ENCODE measurements at regions not wholly inside any gene's neighbourhood (a gene's known extent, or its start where the extent isn't known, plus 50 kb on each side); places are given as distances from the start of the nearest gene placed in this dataset.

DNA sequence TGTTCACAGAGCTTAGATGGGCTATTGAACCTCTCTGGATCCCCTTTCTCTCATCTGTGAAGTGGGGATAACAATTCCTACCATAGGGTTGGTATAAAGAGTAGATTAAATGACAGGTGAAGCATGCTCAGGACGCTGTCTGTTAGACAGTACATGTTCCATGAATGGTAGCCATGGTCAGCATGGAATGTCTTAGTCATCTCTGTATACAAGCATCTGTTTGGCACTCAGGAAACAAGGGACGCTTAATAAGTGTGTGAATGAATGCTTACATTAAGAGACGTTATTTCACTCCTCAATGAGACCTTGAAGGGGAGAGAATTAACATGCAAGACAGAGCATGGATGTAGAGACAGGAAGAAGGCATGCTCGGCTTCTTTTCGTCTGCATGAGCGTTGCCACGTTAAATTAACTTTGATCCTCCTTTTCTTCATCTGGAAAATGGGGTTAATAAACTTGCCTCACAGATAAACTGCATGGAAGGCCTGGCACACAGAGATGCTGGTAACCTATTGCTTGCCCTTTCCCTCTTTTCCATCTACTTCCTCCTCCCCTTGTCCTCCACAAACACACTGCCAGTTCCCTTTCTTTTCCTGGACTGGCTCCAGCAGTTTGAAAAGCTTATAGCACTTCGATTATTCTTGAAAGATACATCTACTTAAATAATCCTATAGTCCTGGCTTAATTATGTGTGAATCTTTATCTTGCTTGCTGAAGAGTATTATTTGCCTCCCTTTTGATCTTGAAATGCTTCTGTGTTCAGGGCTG is 267.2 kb upstream of the MTNR1B start:
- DNase-seq (ENCODE audit: low spot score), result no peak
- TF ChIP-seq, protein P1, sequence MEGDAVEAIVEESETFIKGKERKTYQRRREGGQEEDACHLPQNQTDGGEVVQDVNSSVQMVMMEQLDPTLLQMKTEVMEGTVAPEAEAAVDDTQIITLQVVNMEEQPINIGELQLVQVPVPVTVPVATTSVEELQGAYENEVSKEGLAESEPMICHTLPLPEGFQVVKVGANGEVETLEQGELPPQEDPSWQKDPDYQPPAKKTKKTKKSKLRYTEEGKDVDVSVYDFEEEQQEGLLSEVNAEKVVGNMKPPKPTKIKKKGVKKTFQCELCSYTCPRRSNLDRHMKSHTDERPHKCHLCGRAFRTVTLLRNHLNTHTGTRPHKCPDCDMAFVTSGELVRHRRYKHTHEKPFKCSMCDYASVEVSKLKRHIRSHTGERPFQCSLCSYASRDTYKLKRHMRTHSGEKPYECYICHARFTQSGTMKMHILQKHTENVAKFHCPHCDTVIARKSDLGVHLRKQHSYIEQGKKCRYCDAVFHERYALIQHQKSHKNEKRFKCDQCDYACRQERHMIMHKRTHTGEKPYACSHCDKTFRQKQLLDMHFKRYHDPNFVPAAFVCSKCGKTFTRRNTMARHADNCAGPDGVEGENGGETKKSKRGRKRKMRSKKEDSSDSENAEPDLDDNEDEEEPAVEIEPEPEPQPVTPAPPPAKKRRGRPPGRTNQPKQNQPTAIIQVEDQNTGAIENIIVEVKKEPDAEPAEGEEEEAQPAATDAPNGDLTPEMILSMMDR (IDR thresholded peaks at IDR 0.05; ENCODE audit: extremely low read depth, missing control alignments), result no peak

DNA sequence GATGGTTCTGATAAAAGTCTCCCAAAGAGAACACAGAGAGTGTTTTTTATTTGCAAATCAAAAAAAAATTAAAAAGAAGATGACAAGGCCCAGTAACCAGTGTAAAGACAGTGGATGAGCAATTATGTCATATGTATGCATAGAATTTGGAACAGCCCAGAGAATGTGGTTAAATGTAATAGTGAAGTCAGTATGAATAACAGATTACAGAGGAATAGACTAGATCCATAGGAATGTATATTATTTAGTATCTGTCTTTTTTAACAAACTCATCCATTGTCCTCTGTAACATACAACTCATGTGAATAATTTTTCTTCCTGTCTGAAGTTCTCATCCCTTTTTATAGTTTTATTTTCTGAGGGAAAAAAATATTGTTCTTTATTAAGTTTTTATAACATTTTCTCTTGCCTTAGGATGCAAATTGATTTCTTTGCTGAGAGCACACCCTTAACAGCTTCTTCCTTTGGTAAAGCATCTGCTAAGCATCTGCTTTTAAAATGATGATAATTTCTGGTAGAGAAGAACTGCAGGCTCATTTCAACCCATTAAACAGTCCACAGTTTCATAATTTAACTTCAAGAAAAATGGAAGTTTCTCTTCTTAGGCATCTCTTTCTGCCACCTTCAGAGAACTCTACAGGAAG is 266.5 kb upstream of the MTNR1B start:
- TF ChIP-seq, protein P1 (IDR thresholded peaks at IDR 0.05; ENCODE audit: extremely low read depth, missing control alignments), result no peak
- DNase-seq (ENCODE audit: low spot score), result no peak

DNA sequence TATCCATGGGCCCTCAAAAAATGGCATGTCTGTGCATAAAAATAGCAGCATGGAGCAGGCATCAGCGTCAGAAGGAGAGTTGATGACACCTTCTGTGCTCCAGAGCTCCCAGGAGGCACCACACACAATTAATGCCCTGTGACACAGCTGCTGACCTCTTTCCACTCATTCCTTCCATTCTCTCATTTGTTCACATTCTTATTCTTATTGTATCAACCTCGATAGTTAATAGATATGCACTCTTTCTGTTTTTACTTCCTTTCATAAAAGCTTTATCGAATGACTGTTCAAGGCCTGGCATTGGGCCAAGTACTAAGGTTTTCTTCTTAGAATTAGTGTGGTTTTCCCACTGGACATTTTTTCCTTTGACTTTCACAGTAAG is 266.0 kb upstream of the MTNR1B start:
- no peak for DNase-seq (ENCODE audit: low spot score)
- TF ChIP-seq, protein P1 (IDR thresholded peaks at IDR 0.05; ENCODE audit: extremely low read depth, missing control alignments), result no peak

DNA sequence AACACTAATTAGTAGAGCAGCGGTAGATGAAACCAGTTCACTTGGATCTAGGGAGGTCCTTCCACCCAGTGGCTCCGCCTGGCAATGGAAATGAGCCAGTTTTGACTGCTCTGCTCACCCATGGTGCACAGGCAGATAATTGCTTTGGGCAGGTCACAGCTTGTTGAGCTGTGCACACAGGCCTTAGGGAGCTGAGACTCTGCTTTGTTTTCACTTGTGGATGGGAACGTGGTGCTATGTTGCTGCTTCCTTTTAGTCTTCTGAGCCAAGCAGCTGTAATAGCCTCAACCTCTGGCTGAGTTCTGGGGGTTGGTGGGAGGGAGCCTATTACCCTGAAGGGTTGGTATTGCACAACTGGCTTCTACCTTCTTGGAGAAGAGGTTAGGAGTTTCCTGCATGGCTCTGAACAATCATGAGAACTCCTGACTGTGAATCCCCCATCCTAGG is 262.3 kb upstream of the MTNR1B start:
- TF ChIP-seq, protein P1 (IDR thresholded peaks at IDR 0.05; ENCODE audit: extremely low read depth, missing control alignments), result no peak
- no peak for DNase-seq (ENCODE audit: low spot score)

DNA sequence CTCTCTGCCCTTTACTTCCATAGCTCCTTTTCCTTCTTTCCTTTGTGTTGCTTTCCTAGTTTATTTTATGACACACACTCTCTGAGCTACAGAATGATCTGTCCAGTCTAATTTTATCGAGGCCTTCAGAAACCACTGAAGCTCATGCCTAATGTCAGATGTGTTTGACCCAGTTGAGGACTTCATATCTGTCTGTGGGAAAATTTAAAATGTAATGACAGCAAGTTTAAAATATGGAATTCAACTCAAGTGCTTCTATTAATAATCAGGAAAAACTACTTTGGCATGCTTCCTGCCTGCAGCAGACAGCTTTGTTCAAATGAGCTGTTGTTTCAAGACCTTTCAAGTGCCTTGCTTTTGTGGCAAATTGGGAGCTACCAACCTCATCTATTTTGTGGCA is 261.8 kb upstream of the MTNR1B start:
- TF ChIP-seq, protein P1 (IDR thresholded peaks at IDR 0.05; ENCODE audit: extremely low read depth, missing control alignments), result no peak
- no peak for DNase-seq (ENCODE audit: low spot score)

DNA sequence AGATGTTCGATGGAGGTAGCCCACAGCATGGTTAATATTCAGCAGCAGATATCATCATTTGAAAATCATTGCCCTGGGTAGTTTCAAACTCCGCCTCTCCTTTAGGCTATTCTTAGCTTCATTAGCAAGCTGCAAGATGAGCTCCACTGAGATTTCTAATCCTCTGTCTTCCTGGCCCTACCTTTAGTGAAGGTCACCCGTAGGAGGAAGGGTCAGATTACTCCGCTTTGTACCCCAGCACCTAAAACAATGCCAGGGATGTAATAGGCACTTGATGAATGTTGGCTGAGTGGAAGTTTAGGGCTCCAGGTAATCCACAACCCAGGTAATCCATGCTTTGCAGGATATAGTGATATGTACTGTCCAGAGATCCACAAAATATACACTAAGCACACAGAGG is 260.1 kb upstream of the MTNR1B start:
- TF ChIP-seq, protein P1 (IDR thresholded peaks at IDR 0.05; ENCODE audit: extremely low read depth, missing control alignments), result no peak
- DNase-seq (ENCODE audit: low spot score), result no peak

DNA sequence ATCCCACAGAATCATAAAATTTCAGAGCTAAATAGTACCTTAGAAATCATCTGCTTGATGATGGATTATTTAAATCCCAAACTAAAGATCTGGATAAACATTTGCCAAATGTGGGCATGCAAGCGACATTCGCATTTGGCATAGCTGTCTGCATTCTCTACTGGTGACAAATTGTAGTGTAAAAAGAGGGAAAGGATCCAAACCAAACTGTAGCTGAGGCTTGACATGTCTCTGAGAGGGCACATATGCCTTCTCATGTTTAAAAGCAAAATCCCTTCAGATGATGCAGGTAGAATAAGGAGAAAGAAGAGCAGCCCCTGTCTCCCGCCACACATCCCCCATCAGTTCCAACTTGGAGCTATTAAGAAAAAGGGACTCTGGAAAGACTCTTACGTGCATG is 257.5 kb upstream of the MTNR1B start:
- DNase-seq (ENCODE audit: low spot score), result no peak
- TF ChIP-seq, protein P1 (IDR thresholded peaks at IDR 0.05; ENCODE audit: extremely low read depth, missing control alignments), result no peak
